ENCODE measurements at regions not wholly inside any gene's neighbourhood (a gene's known extent, or its start where the extent isn't known, plus 50 kb on each side); places are given as distances from the start of the nearest gene placed in this dataset.

GRCh38 chr4:128688846-128689437 is 120.6 kb upstream of the JADE1 start (continued):
- TF ChIP-seq U2AF1 (optimal IDR thresholded peaks at IDR 0.05; ENCODE audit: low read depth, low read length) (no peak), ZKSCAN1 (IDR thresholded peaks at IDR 0.05; ENCODE audit: low read depth, low read length) (no peak), PHF21A (IDR thresholded peaks at IDR 0.05; ENCODE audit: borderline replicate concordance, low read depth) (no peak), CBFA2T2 (conservative IDR thresholded peaks at IDR 0.05) (peak; percentile 72), NFE2 (IDR thresholded peaks at IDR 0.05; ENCODE audit: low read depth) (0 out of 2 replicates have a peak, but pooled peaks have one; percentile 5), CBFA2T3 (IDR thresholded peaks at IDR 0.05) (peak; percentile 86), FOXM1 (IDR thresholded peaks at IDR 0.05; ENCODE audit: low read depth) (peak; percentile 51), FOXM1 (CRISPR knock-in tag; IDR thresholded peaks at IDR 0.05; ENCODE audit: low read depth) (no peak), RB1 (IDR thresholded peaks at IDR 0.05; ENCODE audit: low read depth) (no peak), MED1 (CRISPR knock-in tag; IDR thresholded peaks at IDR 0.05; ENCODE audit: borderline replicate concordance) (no peak), FOXK1 (CRISPR knock-in tag; IDR thresholded peaks at IDR 0.05; ENCODE audit: borderline replicate concordance) (no peak), ARID1B (IDR thresholded peaks at IDR 0.05) (peak; percentile 90), ZNF644 (tag; IDR thresholded peaks at IDR 0.05; ENCODE audit: low read depth) (no peak), MCM3 (IDR thresholded peaks at IDR 0.05) (no peak), SMAD3 (CRISPR knock-in tag; conservative IDR thresholded peaks at IDR 0.05) (no peak), ZC3H4 (CRISPR knock-in tag; IDR thresholded peaks at IDR 0.05; ENCODE audit: borderline replicate concordance) (no peak)
- TF ChIP-seq, protein P1, sequence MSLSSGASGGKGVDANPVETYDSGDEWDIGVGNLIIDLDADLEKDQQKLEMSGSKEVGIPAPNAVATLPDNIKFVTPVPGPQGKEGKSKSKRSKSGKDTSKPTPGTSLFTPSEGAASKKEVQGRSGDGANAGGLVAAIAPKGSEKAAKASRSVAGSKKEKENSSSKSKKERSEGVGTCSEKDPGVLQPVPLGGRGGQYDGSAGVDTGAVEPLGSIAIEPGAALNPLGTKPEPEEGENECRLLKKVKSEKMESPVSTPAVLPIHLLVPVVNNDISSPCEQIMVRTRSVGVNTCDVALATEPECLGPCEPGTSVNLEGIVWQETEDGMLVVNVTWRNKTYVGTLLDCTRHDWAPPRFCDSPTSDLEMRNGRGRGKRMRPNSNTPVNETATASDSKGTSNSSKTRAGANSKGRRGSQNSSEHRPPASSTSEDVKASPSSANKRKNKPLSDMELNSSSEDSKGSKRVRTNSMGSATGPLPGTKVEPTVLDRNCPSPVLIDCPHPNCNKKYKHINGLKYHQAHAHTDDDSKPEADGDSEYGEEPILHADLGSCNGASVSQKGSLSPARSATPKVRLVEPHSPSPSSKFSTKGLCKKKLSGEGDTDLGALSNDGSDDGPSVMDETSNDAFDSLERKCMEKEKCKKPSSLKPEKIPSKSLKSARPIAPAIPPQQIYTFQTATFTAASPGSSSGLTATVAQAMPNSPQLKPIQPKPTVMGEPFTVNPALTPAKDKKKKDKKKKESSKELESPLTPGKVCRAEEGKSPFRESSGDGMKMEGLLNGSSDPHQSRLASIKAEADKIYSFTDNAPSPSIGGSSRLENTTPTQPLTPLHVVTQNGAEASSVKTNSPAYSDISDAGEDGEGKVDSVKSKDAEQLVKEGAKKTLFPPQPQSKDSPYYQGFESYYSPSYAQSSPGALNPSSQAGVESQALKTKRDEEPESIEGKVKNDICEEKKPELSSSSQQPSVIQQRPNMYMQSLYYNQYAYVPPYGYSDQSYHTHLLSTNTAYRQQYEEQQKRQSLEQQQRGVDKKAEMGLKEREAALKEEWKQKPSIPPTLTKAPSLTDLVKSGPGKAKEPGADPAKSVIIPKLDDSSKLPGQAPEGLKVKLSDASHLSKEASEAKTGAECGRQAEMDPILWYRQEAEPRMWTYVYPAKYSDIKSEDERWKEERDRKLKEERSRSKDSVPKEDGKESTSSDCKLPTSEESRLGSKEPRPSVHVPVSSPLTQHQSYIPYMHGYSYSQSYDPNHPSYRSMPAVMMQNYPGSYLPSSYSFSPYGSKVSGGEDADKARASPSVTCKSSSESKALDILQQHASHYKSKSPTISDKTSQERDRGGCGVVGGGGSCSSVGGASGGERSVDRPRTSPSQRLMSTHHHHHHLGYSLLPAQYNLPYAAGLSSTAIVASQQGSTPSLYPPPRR (CRISPR knock-in tag; IDR thresholded peaks at IDR 0.05; ENCODE audit: borderline replicate concordance), result no peak
- TF ChIP-seq, protein P2, sequence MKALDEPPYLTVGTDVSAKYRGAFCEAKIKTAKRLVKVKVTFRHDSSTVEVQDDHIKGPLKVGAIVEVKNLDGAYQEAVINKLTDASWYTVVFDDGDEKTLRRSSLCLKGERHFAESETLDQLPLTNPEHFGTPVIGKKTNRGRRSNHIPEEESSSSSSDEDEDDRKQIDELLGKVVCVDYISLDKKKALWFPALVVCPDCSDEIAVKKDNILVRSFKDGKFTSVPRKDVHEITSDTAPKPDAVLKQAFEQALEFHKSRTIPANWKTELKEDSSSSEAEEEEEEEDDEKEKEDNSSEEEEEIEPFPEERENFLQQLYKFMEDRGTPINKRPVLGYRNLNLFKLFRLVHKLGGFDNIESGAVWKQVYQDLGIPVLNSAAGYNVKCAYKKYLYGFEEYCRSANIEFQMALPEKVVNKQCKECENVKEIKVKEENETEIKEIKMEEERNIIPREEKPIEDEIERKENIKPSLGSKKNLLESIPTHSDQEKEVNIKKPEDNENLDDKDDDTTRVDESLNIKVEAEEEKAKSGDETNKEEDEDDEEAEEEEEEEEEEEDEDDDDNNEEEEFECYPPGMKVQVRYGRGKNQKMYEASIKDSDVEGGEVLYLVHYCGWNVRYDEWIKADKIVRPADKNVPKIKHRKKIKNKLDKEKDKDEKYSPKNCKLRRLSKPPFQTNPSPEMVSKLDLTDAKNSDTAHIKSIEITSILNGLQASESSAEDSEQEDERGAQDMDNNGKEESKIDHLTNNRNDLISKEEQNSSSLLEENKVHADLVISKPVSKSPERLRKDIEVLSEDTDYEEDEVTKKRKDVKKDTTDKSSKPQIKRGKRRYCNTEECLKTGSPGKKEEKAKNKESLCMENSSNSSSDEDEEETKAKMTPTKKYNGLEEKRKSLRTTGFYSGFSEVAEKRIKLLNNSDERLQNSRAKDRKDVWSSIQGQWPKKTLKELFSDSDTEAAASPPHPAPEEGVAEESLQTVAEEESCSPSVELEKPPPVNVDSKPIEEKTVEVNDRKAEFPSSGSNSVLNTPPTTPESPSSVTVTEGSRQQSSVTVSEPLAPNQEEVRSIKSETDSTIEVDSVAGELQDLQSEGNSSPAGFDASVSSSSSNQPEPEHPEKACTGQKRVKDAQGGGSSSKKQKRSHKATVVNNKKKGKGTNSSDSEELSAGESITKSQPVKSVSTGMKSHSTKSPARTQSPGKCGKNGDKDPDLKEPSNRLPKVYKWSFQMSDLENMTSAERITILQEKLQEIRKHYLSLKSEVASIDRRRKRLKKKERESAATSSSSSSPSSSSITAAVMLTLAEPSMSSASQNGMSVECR (CRISPR knock-in tag; IDR thresholded peaks at IDR 0.05), result no peak
- TF ChIP-seq, protein P3, sequence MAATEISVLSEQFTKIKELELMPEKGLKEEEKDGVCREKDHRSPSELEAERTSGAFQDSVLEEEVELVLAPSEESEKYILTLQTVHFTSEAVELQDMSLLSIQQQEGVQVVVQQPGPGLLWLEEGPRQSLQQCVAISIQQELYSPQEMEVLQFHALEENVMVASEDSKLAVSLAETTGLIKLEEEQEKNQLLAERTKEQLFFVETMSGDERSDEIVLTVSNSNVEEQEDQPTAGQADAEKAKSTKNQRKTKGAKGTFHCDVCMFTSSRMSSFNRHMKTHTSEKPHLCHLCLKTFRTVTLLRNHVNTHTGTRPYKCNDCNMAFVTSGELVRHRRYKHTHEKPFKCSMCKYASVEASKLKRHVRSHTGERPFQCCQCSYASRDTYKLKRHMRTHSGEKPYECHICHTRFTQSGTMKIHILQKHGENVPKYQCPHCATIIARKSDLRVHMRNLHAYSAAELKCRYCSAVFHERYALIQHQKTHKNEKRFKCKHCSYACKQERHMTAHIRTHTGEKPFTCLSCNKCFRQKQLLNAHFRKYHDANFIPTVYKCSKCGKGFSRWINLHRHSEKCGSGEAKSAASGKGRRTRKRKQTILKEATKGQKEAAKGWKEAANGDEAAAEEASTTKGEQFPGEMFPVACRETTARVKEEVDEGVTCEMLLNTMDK (IDR thresholded peaks at IDR 0.05; ENCODE audit: borderline replicate concordance, insufficient read depth, low read depth, low read length, poor library complexity, severe bottlenecking), result no peak
